HEK293 (cell line): ENCODE measurements at regions not wholly inside any gene's neighbourhood (a gene's known extent, or its start where the extent isn't known, plus 50 kb on each side); places are given as distances from the start of the nearest gene placed in this dataset.

ENCODE experiments used
- CTCF ChIA-PET: fragments of 350-600 bp; formaldehyde crosslinking; extraction: SDS; loops from one replicate; lab custom pipeline; 2021; ENCODE audit warnings: antibody characterized with exemption; lab: Yijun Ruan, JAX
- POLR2A ChIA-PET: fragments of 300-600 bp; formaldehyde crosslinking; extraction: SDS; loops from one replicate; lab custom pipeline; 2020; ENCODE audit warnings: antibody characterized with exemption, inconsistent platforms; lab: Yijun Ruan, JAX
- H3K27ac ChIP-seq: fragments of 200-500 bp; sonication (Bioruptor generic); 2 replicates; pipeline ENCODE4 v1.5.1; 2014; ENCODE audit warnings: low read depth, low read length, control low read depth, inconsistent platforms; ENCODE audit errors: extremely low read depth
- H3K36me3 ChIP-seq, 2 experiments: fragments of 200-500 bp in 1 of 2; sonication (Bioruptor generic) in 1 of 2; 1 replicate in 1 of 2; 2 replicates in 1 of 2; pipeline ENCODE4 v1.5.1; 2014 to 2017; ENCODE audit warnings: inconsistent platforms in 2 of 2, low read length in 2 of 2; ENCODE audit not compliant: control insufficient read depth in 2 of 2, insufficient read depth in 1 of 2
- H3K4me1 ChIP-seq: fragments of 200-500 bp; sonication (Bioruptor generic); 2 replicates; pipeline ENCODE4 v1.5.1; 2014; ENCODE audit warnings: mild to moderate bottlenecking, low read length, inconsistent platforms; ENCODE audit not compliant: control insufficient read depth, insufficient read depth
- H3K4me3 ChIP-seq: 2 replicates; pipeline ENCODE4 v1.5.1; 2011; ENCODE audit warnings: low read depth, mild to moderate bottlenecking, control low read depth, low read length, moderate library complexity
- H3K9me3 ChIP-seq: fragments of 200-500 bp; sonication (Bioruptor generic); 2 replicates; pipeline ENCODE4 v1.5.1; 2014; ENCODE audit warnings: low read depth, low read length, inconsistent platforms; ENCODE audit not compliant: control insufficient read depth, insufficient read depth
- BCL11A ChIP-seq: fragments of 450-650 bp; formaldehyde crosslinking; IDR thresholded peaks from 2 replicates; pipeline ENCODE4 v1.5.1; 2016; ENCODE audit warnings: low read depth, missing biosample characterization, missing genetic modification characterization
- BCL11B ChIP-seq: fragments of 450-650 bp; formaldehyde crosslinking; IDR thresholded peaks from 2 replicates; pipeline ENCODE4 v1.5.1; 2016; ENCODE audit warnings: low read depth, missing biosample characterization, missing genetic modification characterization
- EGR2 ChIP-seq: fragments of 450-650 bp; formaldehyde crosslinking; IDR thresholded peaks from 2 replicates; pipeline ENCODE4 v1.5.1; 2016; ENCODE audit warnings: low read depth, missing biosample characterization, missing genetic modification characterization
- GLI2 ChIP-seq: fragments of 450-650 bp; formaldehyde crosslinking; IDR thresholded peaks from 2 replicates; pipeline ENCODE4; 2017; ENCODE audit warnings: missing biosample characterization, missing genetic modification characterization, low read depth, borderline replicate concordance
- HIC1 ChIP-seq: fragments of 450-650 bp; formaldehyde crosslinking; IDR thresholded peaks from 2 replicates; pipeline ENCODE4 v1.5.1; 2016; ENCODE audit warnings: missing biosample characterization, missing genetic modification characterization
- REPIN1 ChIP-seq: fragments of 450-650 bp; formaldehyde crosslinking; IDR thresholded peaks from 2 replicates; pipeline ENCODE4 v1.5.1; 2017; ENCODE audit warnings: missing biosample characterization, missing genetic modification characterization, low read depth
- YY1 ChIP-seq: fragments of 450-650 bp; formaldehyde crosslinking; IDR thresholded peaks from 2 replicates; pipeline ENCODE4 v1.5.1; 2018; ENCODE audit warnings: missing biosample characterization, missing genetic modification characterization
- ZBTB7A ChIP-seq: fragments of 450-650 bp; formaldehyde crosslinking; IDR thresholded peaks from 2 replicates; pipeline ENCODE4 v1.5.1; 2016; ENCODE audit warnings: low read depth, missing biosample characterization, missing genetic modification characterization
- ZFP69B ChIP-seq: fragments of 450-650 bp; formaldehyde crosslinking; IDR thresholded peaks from 2 replicates; pipeline ENCODE4 v1.5.1; 2016; ENCODE audit warnings: missing biosample characterization, missing genetic modification characterization
- ZNF10 ChIP-seq: fragments of 450-650 bp; formaldehyde crosslinking; IDR thresholded peaks from 2 replicates; pipeline ENCODE4 v1.5.1; 2017; ENCODE audit warnings: missing biosample characterization, missing genetic modification characterization
- ZNF112 ChIP-seq: fragments of 450-650 bp; formaldehyde crosslinking; IDR thresholded peaks from 2 replicates; pipeline ENCODE4 v1.5.0; 2017; ENCODE audit warnings: missing biosample characterization, missing genetic modification characterization
- ZNF133 ChIP-seq: fragments of 450-650 bp; formaldehyde crosslinking; IDR thresholded peaks from 2 replicates; pipeline ENCODE4 v1.5.1; 2016; ENCODE audit warnings: missing biosample characterization, missing genetic modification characterization
- ZNF157 ChIP-seq: fragments of 450-650 bp; formaldehyde crosslinking; IDR thresholded peaks from 2 replicates; pipeline ENCODE4 v1.5.1; 2016; ENCODE audit warnings: missing biosample characterization, missing genetic modification characterization
- ZNF174 ChIP-seq: fragments of 450-650 bp; formaldehyde crosslinking; IDR thresholded peaks from 2 replicates; pipeline ENCODE4 v1.5.0; 2017; ENCODE audit warnings: missing biosample characterization, mild to moderate bottlenecking, missing genetic modification characterization
- ZNF175 ChIP-seq: fragments of 450-650 bp; formaldehyde crosslinking; IDR thresholded peaks from 2 replicates; pipeline ENCODE4 v1.5.1; 2016; ENCODE audit warnings: missing biosample characterization, missing genetic modification characterization
- ZNF266 ChIP-seq: fragments of 450-650 bp; formaldehyde crosslinking; IDR thresholded peaks from 2 replicates; pipeline ENCODE4 v1.5.1; 2016; ENCODE audit warnings: missing biosample characterization, missing genetic modification characterization, low read depth
- ZNF391 ChIP-seq: fragments of 450-650 bp; formaldehyde crosslinking; IDR thresholded peaks from 2 replicates; pipeline ENCODE4 v1.5.1; 2016; ENCODE audit warnings: low read depth, missing biosample characterization, missing genetic modification characterization, borderline replicate concordance
- ZNF514 ChIP-seq: fragments of 450-650 bp; formaldehyde crosslinking; IDR thresholded peaks from 2 replicates; pipeline ENCODE4 v1.5.1; 2016; ENCODE audit warnings: missing biosample characterization, missing genetic modification characterization
- ZNF521 ChIP-seq: fragments of 450-650 bp; formaldehyde crosslinking; IDR thresholded peaks from 2 replicates; pipeline ENCODE4 v1.5.1; 2017; ENCODE audit warnings: missing biosample characterization, mild to moderate bottlenecking, missing genetic modification characterization
- ZNF530 ChIP-seq: fragments of 450-650 bp; formaldehyde crosslinking; IDR thresholded peaks from 2 replicates; pipeline ENCODE4 v1.5.1; 2016; ENCODE audit warnings: low read depth, missing biosample characterization, missing genetic modification characterization
- ZNF596 ChIP-seq: fragments of 450-650 bp; IDR thresholded peaks from 2 replicates; pipeline ENCODE4 v1.5.0; 2018; ENCODE audit warnings: missing biosample characterization, mild to moderate bottlenecking, missing genetic modification characterization, moderate library complexity
- ZNF658 ChIP-seq: fragments of 450-650 bp; formaldehyde crosslinking; IDR thresholded peaks from 2 replicates; pipeline ENCODE4; 2016; ENCODE audit warnings: missing biosample characterization, missing genetic modification characterization
- ZSCAN16 ChIP-seq: fragments of 450-650 bp; formaldehyde crosslinking; IDR thresholded peaks from 2 replicates; pipeline ENCODE4 v1.5.1; 2016; ENCODE audit warnings: missing biosample characterization, missing genetic modification characterization

DNA sequence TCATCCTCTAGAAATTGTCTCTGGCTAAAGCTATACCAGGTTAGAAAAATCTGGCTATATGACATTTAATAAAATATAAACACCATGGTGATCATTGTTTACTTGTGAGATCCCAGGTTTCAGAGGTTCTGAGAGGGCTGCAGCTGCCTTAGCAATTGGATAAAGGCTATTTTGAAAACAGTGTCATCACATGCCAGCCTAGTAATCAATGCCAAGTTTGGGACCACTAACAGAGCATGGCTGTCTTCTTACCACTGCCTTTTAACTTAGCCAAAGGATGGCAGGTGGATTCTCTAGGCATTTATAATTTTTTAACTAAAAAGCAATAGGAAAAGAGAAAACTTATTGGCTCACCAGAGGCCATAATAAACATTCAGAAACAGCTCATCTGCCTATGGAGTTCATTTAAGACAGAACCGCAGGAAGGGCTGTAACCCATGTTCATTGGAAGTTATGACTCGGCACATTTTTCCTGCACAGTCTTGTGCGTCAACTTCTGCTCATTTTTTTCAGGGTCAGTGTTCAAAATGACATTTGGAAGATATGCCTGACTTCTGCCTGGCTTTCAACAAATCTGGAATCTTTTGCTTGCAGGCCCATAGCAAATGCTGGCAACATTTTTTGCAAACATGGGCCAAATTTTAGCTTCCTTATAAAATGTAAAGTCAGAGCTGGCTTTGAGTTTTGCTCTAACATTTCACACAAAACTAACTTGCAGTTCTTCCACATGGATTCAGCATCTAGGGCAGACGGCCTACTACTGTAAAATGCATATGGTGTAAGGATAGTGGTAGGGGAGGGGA lies 476.0 kb upstream of the TBL1XR1 start:
- TF ChIP-seq ZNF514 (tag by site-specific recombination), result no peak
- TF ChIP-seq ZNF133, result no peak
- no peak for TF ChIP-seq ZNF530 (tag by site-specific recombination)
- TF ChIP-seq ZNF521 (tag by site-specific recombination), result no peak
- no peak for TF ChIP-seq REPIN1
- no peak for TF ChIP-seq YY1 (tag by site-specific recombination)
- no peak for TF ChIP-seq ZNF266 (tag by site-specific recombination)
- no peak for TF ChIP-seq BCL11B (tag by site-specific recombination)
- TF ChIP-seq ZNF174 (tag by site-specific recombination), result no peak
- TF ChIP-seq ZBTB7A (tag by site-specific recombination), result no peak
- no peak for TF ChIP-seq ZFP69B (tag by site-specific recombination)
- no peak for TF ChIP-seq ZNF391 (tag by site-specific recombination)
- TF ChIP-seq ZNF10 (tag by site-specific recombination), result no peak
- TF ChIP-seq BCL11A (tag by site-specific recombination), result no peak
- TF ChIP-seq ZNF157, result no peak
- TF ChIP-seq ZNF175, result no peak
- TF ChIP-seq EGR2 (tag by site-specific recombination), result no peak
- no peak for TF ChIP-seq ZNF112 (tag by site-specific recombination)
- no peak for TF ChIP-seq ZSCAN16 (tag by site-specific recombination)
- TF ChIP-seq, all 188 proteins: peak for 0
- no peak overlapping the region for H3K27ac ChIP-seq
- no peaks in the 10 kb centered on the region for H3K4me1 ChIP-seq
- no peaks in the 10 kb centered on the region for H3K36me3 ChIP-seq
- ChIA-PET CTCF (no interaction called here), POLR2A (no interaction called here)
- no peak overlapping the region for H3K4me3 ChIP-seq
- H3K9me3 ChIP-seq, result no peaks in the 10 kb centered on the region

- Histone ChIP-seq H3K9me3 (no peaks in the 10 kb centered on the region), H3K27ac (no peak overlapping the region), H3K36me3 (no peaks in the 10 kb centered on the region), H3K4me1 (no peaks in the 10 kb centered on the region), H3K4me3 (no peak overlapping the region)
- ChIA-PET POLR2A (no interaction called here), CTCF (no interaction called here)
- TF ChIP-seq HIC1 (tag by site-specific recombination) (no peak), ZNF658 (tag by site-specific recombination) (no peak), ZNF596 (tag by site-specific recombination) (no peak), GLI2 (tag by site-specific recombination) (no peak)
Measured at GRCh38 chr3:177674186-177674585, 476.9 kb upstream of the TBL1XR1 start.
